22Rv1 (cell line): ENCODE measurements at regions not wholly inside any gene's neighbourhood (a gene's known extent, or its start where the extent isn't known, plus 50 kb on each side); places are given as distances from the start of the nearest gene placed in this dataset.

Source experiments
- H3K27ac ChIP-seq: fragments of 450-650 bp; 2 replicates; pipeline ENCODE4 v1.5.1; 2017
- ZFX ChIP-seq: fragments of 450-650 bp; IDR thresholded peaks from 2 replicates; pipeline ENCODE4 v1.6.1; 2017; ENCODE audit warnings: antibody characterized with exemption, borderline replicate concordance
- TF ChIP-seq, protein P1 (sequence below): fragments of 450-650 bp; IDR thresholded peaks from 2 replicates; pipeline ENCODE4 v1.5.1; 2017; ENCODE audit warnings: mild to moderate bottlenecking

DNA sequence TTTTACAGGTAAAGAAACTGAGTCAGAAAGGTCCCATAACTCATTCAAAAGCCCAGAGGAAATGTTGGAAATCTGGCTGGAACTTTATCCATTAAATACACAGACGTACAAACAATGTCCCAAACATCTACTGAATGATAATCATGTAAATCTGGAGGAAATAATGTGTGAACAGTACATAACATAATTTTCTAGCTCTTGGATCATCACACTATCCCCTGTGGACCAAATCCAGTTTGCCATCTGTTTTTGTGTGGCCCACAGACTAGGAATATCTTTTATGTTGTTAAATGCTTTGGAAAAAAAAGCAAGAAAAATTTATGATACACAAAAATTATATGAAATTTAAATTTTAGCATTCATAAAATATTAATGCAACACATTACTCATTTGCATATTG is 389.9 kb upstream of the SOX9 start:
- TF ChIP-seq, protein P1, sequence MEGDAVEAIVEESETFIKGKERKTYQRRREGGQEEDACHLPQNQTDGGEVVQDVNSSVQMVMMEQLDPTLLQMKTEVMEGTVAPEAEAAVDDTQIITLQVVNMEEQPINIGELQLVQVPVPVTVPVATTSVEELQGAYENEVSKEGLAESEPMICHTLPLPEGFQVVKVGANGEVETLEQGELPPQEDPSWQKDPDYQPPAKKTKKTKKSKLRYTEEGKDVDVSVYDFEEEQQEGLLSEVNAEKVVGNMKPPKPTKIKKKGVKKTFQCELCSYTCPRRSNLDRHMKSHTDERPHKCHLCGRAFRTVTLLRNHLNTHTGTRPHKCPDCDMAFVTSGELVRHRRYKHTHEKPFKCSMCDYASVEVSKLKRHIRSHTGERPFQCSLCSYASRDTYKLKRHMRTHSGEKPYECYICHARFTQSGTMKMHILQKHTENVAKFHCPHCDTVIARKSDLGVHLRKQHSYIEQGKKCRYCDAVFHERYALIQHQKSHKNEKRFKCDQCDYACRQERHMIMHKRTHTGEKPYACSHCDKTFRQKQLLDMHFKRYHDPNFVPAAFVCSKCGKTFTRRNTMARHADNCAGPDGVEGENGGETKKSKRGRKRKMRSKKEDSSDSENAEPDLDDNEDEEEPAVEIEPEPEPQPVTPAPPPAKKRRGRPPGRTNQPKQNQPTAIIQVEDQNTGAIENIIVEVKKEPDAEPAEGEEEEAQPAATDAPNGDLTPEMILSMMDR, result no peak
- no peak for TF ChIP-seq ZFX
- no peak overlapping the region for H3K27ac ChIP-seq

DNA sequence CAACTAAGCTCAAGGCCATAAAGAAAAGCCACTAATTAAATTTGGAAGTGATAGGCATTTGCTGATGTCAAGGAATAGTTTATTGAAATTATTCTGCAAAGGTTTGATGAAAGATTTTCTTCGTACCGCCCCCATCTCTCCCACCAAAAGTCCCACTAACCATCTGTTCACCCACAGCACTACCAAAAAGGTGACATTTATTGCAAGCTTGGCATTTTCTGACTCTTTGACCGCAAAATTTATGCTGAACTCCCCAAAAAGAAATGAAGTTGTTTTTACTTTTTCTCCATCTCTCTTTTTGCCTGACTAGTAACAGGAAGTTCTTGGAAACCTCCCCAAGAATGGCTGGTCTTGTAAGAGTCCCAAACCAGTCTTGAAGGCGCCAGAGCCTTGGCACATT is 384.9 kb upstream of the SOX9 start:
- TF ChIP-seq, protein P1, result no peak
- no peak for TF ChIP-seq ZFX
- H3K27ac ChIP-seq, result no peak overlapping the region

DNA sequence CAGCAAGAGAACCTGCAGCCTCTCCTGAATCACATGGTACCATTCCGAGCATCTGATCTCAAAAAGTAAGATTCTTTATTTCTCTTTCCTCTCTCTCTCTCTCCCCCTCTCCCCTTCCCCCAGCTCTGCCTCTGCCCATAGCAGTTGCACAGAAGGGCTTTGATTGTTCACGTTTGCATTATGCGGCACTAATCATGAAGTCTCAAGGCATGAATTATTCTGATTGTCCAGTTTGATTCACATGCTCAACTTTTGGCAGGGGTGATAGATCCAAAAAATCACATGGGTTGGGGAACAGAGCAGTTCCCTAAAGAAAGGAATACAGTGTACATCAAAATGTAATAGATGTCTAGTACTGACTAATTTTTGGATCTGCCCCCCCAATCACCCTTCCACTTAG is 380.0 kb upstream of the SOX9 start:
- TF ChIP-seq, protein P1, result no peak
- TF ChIP-seq ZFX, result no peak
- H3K27ac ChIP-seq, result no peak overlapping the region

DNA sequence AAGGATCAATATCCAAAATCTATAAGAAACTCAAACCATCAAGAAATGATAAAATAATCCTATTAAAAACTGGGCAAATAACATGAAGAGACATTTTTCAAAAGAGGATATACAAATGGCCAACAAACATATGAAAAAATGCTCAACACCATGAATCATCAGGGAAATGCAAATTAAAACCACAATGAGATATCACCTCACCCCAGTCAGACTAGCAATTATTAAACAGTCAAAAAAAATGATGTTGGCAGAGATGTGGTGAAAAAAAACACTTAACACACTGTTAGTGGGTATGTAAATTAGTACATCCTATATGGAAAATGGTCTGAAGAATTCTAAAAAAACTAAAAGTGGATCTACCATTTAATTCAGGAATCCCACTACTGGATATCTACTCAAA is 379.0 kb upstream of the SOX9 start:
- no peak overlapping the region for H3K27ac ChIP-seq
- no peak for TF ChIP-seq ZFX
- TF ChIP-seq, protein P1, result no peak

DNA sequence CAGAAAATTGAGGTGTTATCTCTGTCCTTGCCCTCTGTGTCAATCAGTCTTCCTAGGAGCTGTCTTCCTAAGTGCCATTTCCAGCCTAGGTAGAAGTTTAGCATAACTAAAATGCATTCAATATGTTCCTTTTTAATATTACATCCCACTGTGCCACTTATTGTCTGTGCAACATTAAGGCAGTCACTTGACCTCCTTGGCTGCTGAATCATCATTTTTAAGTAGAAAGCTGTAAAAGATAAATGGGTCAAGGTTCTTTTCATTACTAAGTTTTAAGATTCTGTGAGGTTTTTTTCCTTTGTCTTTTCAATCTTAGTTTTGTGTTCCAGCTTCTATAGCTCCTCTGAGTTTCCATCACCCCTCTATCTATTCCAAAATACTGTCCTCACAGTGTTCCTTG is 371.9 kb upstream of the SOX9 start:
- no peak overlapping the region for H3K27ac ChIP-seq
- TF ChIP-seq, protein P1, result no peak
- TF ChIP-seq ZFX, result no peak

DNA sequence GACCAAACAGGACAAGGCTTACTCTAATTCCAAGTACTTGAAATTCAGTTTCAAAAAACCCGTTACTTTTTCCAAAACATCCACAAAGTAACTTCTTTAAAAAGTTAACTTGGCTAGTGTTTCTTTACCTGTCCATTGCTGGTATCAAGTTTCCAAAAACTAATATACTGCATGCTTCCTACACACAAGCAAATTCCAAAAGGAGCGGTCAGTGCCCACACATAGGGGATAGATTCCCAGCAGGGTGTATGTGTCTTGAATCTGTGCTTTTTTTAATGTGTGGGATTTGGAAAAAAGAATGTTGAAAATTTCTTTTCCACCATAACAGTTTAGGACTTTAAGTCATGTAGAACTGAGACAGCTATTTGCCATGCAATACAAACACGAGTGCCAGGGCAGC is 367.8 kb upstream of the SOX9 start:
- TF ChIP-seq, protein P1, result no peak
- TF ChIP-seq ZFX, result no peak
- H3K27ac ChIP-seq, result no peak overlapping the region

DNA sequence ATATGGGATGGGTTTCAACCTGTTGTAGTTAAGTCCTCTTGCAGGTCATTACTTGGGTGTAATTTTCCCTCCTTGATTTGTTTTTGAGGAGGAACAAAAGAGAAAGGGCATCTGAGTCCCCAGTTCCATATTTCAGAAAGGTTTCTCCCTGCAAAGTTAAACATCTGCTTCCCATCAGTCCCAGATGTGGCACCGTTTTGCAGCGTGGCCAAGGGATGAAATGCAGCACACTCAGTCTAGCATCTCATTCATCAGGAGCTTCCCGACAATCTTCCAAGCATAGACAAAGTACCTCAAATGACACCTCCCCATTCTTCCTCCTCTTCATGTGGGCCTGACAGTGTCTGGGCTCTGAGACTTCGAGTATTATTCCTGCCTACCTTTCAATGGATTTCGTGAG is 363.7 kb upstream of the SOX9 start:
- TF ChIP-seq, protein P1, result no peak
- no peak for TF ChIP-seq ZFX
- no peak overlapping the region for H3K27ac ChIP-seq
